Calu3 (cell line): ENCODE measurements at regions not wholly inside any gene's neighbourhood (a gene's known extent, or its start where the extent isn't known, plus 50 kb on each side); places are given as distances from the start of the nearest gene placed in this dataset.

ENCODE experiments used
- BruUV-seq: library from RNA; stranded (reverse); fragments of 400-500 nt; replicated peaks from 2 replicates; lab custom pipeline; 2021; lab: Mats Ljungman, UMichigan
- CTCF ChIA-PET: fragments of 300-600 bp; sonication (Branson Sonifier 250); formaldehyde crosslinking; loops from one replicate; lab custom pipeline; 2022; ENCODE audit warnings: antibody characterized with exemption; lab: Charles Lee
- DNase-seq: peaks from one replicate; pipeline ENCODE4 v3.0.0; 2022
- H3K27ac Mint-ChIP-seq: one replicate; pipeline ENCODE4 v1.8.0; 2022; ENCODE audit warnings: mixed read lengths; ENCODE audit not compliant: unreplicated experiment
- H3K27me3 Mint-ChIP-seq: one replicate; pipeline ENCODE4 v1.8.0; 2022; ENCODE audit warnings: mixed read lengths; ENCODE audit not compliant: unreplicated experiment
- H3K36me3 Mint-ChIP-seq: one replicate; pipeline ENCODE4 v1.8.0; 2022; ENCODE audit warnings: mild to moderate bottlenecking, moderate library complexity, mixed read lengths; ENCODE audit not compliant: insufficient read depth, unreplicated experiment
- H3K4me1 Mint-ChIP-seq: one replicate; pipeline ENCODE4 v1.8.0; 2022; ENCODE audit warnings: mild to moderate bottlenecking, low read depth, mixed read lengths; ENCODE audit not compliant: unreplicated experiment
- H3K4me3 Mint-ChIP-seq: one replicate; pipeline ENCODE4 v1.8.0; 2022; ENCODE audit warnings: mild to moderate bottlenecking, low read depth, moderate library complexity, mixed read lengths; ENCODE audit not compliant: unreplicated experiment
- H3K9me3 Mint-ChIP-seq: one replicate; pipeline ENCODE4 v1.8.0; 2022; ENCODE audit warnings: low read depth, mixed read lengths; ENCODE audit not compliant: unreplicated experiment
- intact Hi-C: fragments of 100-400 bp; cut with micrococcal nuclease; formaldehyde crosslinking; loops from one replicate; pipeline ENCODE4 v1.10.0; 2022; ENCODE audit not compliant: unreplicated experiment
- TF ChIP-seq, protein P1 (sequence below): fragments of 200-600 bp; IDR thresholded peaks from one replicate; pipeline ENCODE4 v1.8.0; 2022; ENCODE audit warnings: antibody characterized with exemption; ENCODE audit not compliant: unreplicated experiment

DNA sequence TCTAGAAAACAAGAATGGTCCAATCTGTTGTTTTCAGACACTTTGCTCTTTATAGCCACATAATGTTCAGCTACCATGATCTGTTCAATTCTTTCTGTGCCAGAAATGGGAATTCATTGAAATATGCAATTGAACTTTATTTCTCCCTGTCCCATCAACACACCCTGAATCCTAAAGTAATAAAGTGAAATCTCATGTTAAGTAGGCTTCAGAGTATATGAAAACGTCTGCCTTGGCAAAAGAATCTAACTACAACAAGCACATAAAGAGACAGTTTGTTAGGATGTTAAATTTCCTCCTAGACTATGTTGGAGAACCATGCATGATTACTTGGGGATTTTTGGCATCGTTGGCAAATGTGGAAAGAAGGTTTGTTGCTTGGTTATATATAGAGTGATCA is 722.7 kb downstream of the XPNPEP1 start:
- TF ChIP-seq, protein P1, sequence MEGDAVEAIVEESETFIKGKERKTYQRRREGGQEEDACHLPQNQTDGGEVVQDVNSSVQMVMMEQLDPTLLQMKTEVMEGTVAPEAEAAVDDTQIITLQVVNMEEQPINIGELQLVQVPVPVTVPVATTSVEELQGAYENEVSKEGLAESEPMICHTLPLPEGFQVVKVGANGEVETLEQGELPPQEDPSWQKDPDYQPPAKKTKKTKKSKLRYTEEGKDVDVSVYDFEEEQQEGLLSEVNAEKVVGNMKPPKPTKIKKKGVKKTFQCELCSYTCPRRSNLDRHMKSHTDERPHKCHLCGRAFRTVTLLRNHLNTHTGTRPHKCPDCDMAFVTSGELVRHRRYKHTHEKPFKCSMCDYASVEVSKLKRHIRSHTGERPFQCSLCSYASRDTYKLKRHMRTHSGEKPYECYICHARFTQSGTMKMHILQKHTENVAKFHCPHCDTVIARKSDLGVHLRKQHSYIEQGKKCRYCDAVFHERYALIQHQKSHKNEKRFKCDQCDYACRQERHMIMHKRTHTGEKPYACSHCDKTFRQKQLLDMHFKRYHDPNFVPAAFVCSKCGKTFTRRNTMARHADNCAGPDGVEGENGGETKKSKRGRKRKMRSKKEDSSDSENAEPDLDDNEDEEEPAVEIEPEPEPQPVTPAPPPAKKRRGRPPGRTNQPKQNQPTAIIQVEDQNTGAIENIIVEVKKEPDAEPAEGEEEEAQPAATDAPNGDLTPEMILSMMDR: no peak
- CTCF ChIA-PET: no interaction called here
- peaks cover 4% of the 10 kb centered on the region for H3K9me3 Mint-ChIP-seq
- no peak for DNase-seq
- no peaks in the 10 kb centered on the region for H3K4me1 Mint-ChIP-seq
- H3K27me3 Mint-ChIP-seq: no peaks in the 10 kb centered on the region
- intact Hi-C loops: no loop called here
- no TSS peak for BruUV-seq
- H3K27ac Mint-ChIP-seq: no peak overlapping the region
- H3K4me3 Mint-ChIP-seq: no peak overlapping the region
- H3K36me3 Mint-ChIP-seq: no peaks in the 10 kb centered on the region

- no peaks in the 10 kb centered on the region for H3K36me3 Mint-ChIP-seq
- H3K9me3 Mint-ChIP-seq: no peaks in the 10 kb centered on the region
- no peaks in the 10 kb centered on the region for H3K27me3 Mint-ChIP-seq
- CTCF ChIA-PET: no interaction called here
- BruUV-seq: no TSS peak
- no peak overlapping the region for H3K27ac Mint-ChIP-seq
- TF ChIP-seq, protein P1: no peak
- no peak for DNase-seq
- H3K4me1 Mint-ChIP-seq: no peaks in the 10 kb centered on the region
- intact Hi-C loops: no loop called here
- no peak overlapping the region for H3K4me3 Mint-ChIP-seq
Observed at GRCh38 chr10:109191823-109192222, 731.5 kb downstream of the XPNPEP1 start.

- Mint-ChIP-seq H3K27ac (no peak overlapping the region), H3K36me3 (no peaks in the 10 kb centered on the region), H3K9me3 (no peaks in the 10 kb centered on the region), H3K27me3 (no peaks in the 10 kb centered on the region), H3K4me3 (no peak overlapping the region), H3K4me1 (no peaks in the 10 kb centered on the region)
- intact Hi-C loops: no loop called here
- no peak for DNase-seq
- CTCF ChIA-PET: no interaction called here
- BruUV-seq: no TSS peak
- TF ChIP-seq, protein P1: no peak
Observed at GRCh38 chr10:109191341-109191740, 732.0 kb downstream of the XPNPEP1 start.

DNA sequence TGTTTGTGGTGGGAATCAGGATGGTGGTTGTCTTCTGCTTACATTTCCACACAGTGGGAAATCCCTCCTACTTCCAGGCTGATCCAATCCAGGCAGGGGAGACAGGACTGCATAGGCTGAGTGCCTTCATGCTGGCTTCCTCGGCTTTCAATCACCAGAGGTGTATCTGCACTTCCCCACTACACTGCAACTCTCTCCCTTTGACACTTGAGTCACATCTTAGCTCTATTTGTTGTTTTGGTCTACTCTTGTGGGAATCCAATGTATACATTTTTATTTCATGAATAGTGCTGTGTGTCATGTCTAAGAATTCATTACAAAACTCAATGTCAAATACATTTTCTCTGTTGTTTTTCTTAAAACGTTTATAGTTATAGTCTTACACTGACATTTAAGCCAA is 735.6 kb downstream of the XPNPEP1 start:
- H3K4me3 Mint-ChIP-seq: no peak overlapping the region
- H3K36me3 Mint-ChIP-seq: no peaks in the 10 kb centered on the region
- TF ChIP-seq, protein P1: no peak
- H3K9me3 Mint-ChIP-seq: no peaks in the 10 kb centered on the region
- H3K27me3 Mint-ChIP-seq: no peaks in the 10 kb centered on the region
- H3K4me1 Mint-ChIP-seq: no peaks in the 10 kb centered on the region
- BruUV-seq: no TSS peak
- no peak for DNase-seq
- intact Hi-C loops: no loop called here
- H3K27ac Mint-ChIP-seq: no peak overlapping the region
- CTCF ChIA-PET: no interaction called here
